ENCODE measurements at regions not wholly inside any gene's neighbourhood (a gene's known extent, or its start where the extent isn't known, plus 50 kb on each side); places are given as distances from the start of the nearest gene placed in this dataset.
"Not testable (repeated sequence)": the region's sequence is repeated elsewhere in the genome, so short reads cannot be mapped to it uniquely, and the experiment has no call there.

DNA sequence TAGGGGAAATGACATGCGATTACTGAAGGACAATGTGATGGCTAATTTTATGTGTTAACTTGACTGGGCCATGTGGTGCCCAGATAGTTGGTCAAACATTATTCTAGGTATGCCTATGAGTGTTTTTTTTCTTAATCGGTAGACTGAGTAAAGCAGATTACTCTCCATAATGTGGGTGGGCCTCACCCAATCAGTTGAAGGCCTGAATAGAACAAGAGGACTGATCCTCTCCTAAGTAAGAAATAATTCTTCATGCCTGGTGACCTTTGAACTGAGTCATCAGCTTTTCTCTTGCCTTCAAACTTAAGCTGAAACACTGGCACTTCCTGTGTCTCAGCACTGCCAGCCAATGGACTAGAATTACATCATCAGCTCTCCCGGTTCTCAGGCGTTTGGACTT lies 164.0 kb upstream of the FGF13 start:
- TF ChIP-seq, protein P1, sequence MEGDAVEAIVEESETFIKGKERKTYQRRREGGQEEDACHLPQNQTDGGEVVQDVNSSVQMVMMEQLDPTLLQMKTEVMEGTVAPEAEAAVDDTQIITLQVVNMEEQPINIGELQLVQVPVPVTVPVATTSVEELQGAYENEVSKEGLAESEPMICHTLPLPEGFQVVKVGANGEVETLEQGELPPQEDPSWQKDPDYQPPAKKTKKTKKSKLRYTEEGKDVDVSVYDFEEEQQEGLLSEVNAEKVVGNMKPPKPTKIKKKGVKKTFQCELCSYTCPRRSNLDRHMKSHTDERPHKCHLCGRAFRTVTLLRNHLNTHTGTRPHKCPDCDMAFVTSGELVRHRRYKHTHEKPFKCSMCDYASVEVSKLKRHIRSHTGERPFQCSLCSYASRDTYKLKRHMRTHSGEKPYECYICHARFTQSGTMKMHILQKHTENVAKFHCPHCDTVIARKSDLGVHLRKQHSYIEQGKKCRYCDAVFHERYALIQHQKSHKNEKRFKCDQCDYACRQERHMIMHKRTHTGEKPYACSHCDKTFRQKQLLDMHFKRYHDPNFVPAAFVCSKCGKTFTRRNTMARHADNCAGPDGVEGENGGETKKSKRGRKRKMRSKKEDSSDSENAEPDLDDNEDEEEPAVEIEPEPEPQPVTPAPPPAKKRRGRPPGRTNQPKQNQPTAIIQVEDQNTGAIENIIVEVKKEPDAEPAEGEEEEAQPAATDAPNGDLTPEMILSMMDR (conservative IDR thresholded peaks at IDR 0.05), result no peak
- H3K27ac ChIP-seq, result no peak overlapping the region

DNA sequence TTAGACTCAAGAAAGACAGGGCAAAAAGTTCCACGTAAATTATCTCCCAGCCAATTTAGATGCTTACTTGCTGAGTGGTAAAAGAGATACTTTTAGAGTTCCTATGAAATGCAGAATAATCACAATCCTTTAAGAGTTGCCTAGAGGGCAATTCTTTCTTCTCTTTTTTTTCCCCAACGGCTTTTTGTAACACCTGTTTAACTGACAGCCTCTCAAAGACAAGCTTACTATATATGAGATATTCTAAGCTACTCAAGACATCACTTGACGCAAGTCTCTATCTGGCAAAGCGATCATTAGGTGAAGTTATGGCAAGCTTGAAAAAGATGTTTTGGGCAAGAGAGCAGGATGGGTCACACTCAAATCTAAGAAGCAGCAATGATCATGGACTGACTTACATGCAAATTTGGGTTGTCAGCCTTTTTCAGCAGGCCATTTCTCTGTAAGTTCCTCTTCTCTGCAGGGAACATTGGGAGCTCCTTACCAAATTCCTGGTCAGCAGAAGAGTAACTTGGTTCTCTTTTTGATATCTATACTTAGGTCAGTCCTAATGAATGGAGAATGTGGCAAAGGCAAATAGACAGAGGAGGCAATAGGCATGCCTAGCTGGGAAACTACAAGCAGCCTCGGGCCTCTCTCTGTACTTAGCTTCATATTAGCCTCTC lies 162.9 kb upstream of the FGF13 start:
- TF ChIP-seq, protein P1 (conservative IDR thresholded peaks at IDR 0.05), result no peak
- H3K27ac ChIP-seq, result no peak overlapping the region

DNA sequence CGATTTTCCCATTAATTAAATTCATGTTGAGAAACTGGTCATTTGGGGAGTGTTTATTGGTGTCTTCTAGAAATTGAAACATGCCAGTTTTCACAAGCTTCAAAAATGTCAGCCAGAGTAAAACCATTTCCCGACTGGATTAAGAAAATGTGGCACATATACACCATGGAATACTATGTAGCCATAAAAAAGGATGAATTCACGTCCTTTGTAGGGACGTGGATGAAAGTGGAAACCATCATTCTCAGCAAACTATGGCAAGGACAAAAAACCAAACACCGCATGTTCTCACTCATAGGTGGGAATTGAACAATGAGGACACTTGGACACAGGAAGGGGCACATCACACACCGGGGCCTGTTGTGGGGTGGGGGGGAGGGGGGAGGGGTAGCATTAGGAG lies 162.1 kb upstream of the FGF13 start:
- H3K27ac ChIP-seq, result not testable (repeated sequence)

DNA sequence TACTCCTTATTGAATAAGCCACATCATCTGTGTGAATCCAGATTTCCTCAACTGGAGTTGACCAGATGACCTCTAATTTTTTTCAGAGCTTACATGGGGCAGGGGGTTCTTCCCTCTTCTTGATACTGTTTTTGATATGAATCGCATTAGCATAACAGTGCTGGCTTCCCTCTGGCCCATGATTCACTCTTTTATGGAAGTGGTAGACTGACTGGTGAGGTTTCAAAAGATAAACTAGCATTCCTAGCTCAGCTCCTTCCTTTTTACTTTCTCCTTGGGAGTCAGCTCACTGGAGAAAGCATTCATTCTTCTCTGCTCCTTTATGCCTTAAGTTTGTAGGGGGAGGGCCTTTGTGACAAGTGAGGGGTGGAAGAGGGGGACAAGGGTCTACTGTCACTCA lies 161.0 kb upstream of the FGF13 start:
- H3K27ac ChIP-seq, result no peak overlapping the region
- TF ChIP-seq, protein P1 (conservative IDR thresholded peaks at IDR 0.05), result no peak

DNA sequence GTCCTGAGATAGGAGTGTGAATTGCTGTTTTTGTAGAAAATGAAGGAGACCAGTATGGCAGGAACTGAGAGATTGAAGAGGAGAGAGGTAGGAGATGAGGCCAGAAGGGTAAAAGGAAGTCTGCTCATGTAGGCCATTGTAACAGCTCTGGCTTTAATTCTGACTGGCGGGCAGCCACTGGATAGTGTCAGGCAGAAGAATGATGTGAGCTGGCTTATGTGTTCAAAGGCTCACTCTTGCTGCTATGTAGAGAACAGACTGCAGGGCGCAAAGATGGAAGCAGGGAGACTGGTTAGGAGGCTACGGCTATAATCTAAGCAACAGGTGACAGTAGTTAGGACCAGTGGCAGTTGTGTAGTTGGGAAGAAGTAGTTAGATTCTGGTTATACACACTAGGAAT lies 160.2 kb upstream of the FGF13 start:
- no peak overlapping the region for H3K27ac ChIP-seq
- TF ChIP-seq, protein P1 (conservative IDR thresholded peaks at IDR 0.05), result no peak

DNA sequence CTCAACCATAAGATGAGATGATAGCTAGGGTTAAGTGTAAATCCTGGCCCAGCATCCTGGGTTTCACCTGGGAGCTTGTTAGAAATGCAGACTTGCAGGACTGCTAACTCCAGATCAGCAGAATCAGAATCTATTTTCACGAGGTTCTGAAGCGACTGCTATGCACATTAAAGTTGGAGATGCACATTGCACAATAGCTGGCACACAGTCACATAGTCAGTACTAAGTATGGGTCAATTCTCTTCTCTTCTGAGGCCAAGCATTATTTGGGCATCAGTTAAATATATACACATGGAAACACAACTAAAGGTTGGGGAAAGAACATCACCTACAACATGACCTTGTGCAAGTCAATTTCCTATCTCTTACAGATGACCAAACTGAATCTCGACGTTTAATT lies 155.1 kb upstream of the FGF13 start:
- H3K27ac ChIP-seq, result no peak overlapping the region
- TF ChIP-seq, protein P1 (conservative IDR thresholded peaks at IDR 0.05), result no peak

DNA sequence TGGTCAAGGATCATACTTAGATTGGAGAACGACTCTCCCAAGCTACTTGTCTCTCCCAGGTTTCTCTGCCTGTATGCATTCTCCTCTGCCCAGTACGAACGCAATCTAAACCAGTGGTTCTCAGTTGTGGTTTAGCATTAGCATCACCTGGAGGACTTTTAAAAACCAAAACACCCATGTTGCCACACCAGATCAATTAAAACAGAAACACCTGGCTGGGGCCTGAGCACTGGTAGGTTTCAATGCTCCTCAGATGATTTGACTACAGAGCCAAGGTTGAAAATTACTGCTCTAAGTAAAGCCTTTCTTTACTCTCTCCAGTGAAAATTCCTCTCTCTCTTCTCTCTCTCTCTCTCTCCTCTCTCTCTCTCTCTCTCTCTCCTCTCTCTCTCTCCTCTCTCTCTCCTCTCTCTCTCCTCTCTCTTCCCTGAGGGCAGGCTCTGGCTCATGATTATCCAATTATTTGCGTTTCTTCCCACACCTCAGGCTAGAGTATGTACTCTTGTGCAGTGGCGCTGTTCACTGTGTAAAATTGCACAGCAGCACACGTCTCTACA lies 153.7 kb upstream of the FGF13 start:
- no peak overlapping the region for H3K27ac ChIP-seq

DNA sequence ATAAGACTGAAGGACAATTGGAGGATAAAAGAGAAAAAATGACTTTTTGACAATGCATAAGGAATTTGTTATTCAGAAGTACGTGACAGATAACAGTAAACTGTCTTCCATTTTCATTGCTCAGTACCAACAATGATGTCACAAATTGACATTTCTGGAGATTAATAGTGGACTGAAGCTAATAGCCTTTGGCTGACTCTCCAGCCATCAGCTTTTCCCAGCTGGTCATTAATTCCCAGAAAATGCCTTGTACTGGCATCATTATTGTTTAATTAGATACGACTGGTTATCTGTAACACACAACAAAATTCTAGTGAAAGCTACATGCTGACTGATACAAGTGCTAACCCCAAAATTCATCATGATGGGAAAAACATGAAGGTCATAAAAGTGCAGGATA lies 147.9 kb upstream of the FGF13 start:
- TF ChIP-seq, protein P1 (conservative IDR thresholded peaks at IDR 0.05), result no peak
- no peak overlapping the region for H3K27ac ChIP-seq

More for the DNA sequence above, 153.7 kb upstream of the FGF13 start:
- TF ChIP-seq, protein P1 (conservative IDR thresholded peaks at IDR 0.05), result no peak

All from VCaP (cell line).